Suprapubic skin (tissue), 4 donors: ENCODE measurements at regions not wholly inside any gene's neighbourhood (a gene's known extent, or its start where the extent isn't known, plus 50 kb on each side); places are given as distances from the start of the nearest gene placed in this dataset.

ENCODE experiments used
- DNase-seq, 2 donors: peaks; one replicate each; pipeline ENCODE4 v3.0.0-alpha.2; 2019; ENCODE audit warnings: low spot score in 2 of 2
- H3K27ac ChIP-seq: fragments of 200-600 bp; sonication (generic); one replicate; pipeline ENCODE4 v1.5.1; 2019
- H3K27me3 ChIP-seq: fragments of 200-600 bp; sonication (generic); one replicate; pipeline ENCODE4 v1.5.1; 2019
- H3K36me3 ChIP-seq: fragments of 200-600 bp; sonication (generic); one replicate; pipeline ENCODE4 v1.5.1; 2019
- H3K4me1 ChIP-seq: fragments of 200-600 bp; sonication (generic); one replicate; pipeline ENCODE4 v1.5.1; 2019
- H3K4me3 ChIP-seq: fragments of 200-600 bp; sonication (generic); one replicate; pipeline ENCODE4 v1.5.1; 2019; ENCODE audit warnings: mild to moderate bottlenecking
- H3K9me3 ChIP-seq: fragments of 200-600 bp; sonication (generic); one replicate; pipeline ENCODE4 v1.5.1; 2019
- CTCF ChIP-seq, 2 donors: fragments of 200-600 bp in 1 of 2; fragments of 450-650 bp in 1 of 2; sonication (generic) in 1 of 2; IDR thresholded peaks; one replicate each; pipeline ENCODE4 v1.5.1; 2016 to 2019; ENCODE audit warnings: antibody characterized with exemption in 2 of 2, mild to moderate bottlenecking in 1 of 2, moderate library complexity in 1 of 2
- EP300 ChIP-seq: sonication (generic); formaldehyde crosslinking; IDR thresholded peaks from one replicate; pipeline ENCODE4 v1.6.1; 2017; ENCODE audit warnings: antibody characterized with exemption
- POLR2A ChIP-seq, 2 donors: fragments of 450-650 bp; IDR thresholded peaks; one replicate each; pipeline ENCODE4 v1.6.1; 2017; ENCODE audit warnings: antibody characterized with exemption in 2 of 2, mild to moderate bottlenecking in 2 of 2, moderate library complexity in 2 of 2
- POLR2AphosphoS5 ChIP-seq, 3 donors: sonication (generic); formaldehyde crosslinking; IDR thresholded peaks; one replicate each; pipeline ENCODE4 v1.6.1; 2017; ENCODE audit warnings: antibody characterized with exemption in 3 of 3
- WGBS: methylation state at CpG from one replicate; pipeline ENCODE4 v1.1.5; 2018; 5-methylcytosine and 5-hydroxymethylcytosine counted together

GRCh38 chr13:90397503-90397902 lies 950.0 kb upstream of the MIR17HG start:
- 90% methylated on average over 4 of the region's 4 CpGs for WGBS
- no peak overlapping the region for H3K4me3 ChIP-seq
- no peak for DNase-seq
- H3K9me3 ChIP-seq = no peaks in the 10 kb centered on the region
- H3K27me3 ChIP-seq = no peaks in the 10 kb centered on the region
- H3K4me1 ChIP-seq = no peaks in the 10 kb centered on the region
- H3K27ac ChIP-seq = no peak overlapping the region
- TF ChIP-seq POLR2A (IDR thresholded peaks at IDR 0.05) (no peak), CTCF (IDR thresholded peaks at IDR 0.05) (no peak), EP300 (no peak), POLR2AphosphoS5 (IDR thresholded peaks at IDR 0.05) (no peak)
- no peaks in the 10 kb centered on the region for H3K36me3 ChIP-seq

DNA sequence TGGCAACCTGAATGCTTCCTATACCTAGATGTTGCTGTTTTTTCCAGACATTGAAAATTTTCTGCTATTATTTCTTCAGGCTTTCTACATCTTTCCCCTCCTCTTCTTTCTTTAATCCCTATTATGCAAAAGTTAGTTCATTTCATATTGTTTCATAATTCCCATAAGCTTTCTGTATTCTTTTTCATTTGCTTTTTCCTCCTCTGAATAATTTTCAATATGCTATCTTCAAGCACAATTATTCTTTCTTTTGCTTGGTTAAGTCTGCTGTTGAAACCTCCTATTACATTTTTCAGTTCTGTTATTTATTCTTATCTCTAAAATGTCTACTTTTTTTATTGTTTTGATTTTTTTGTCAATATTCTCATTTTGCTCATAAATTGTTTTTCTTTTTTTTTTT lies 947.1 kb upstream of the MIR17HG start:
- no peaks in the 10 kb centered on the region for H3K9me3 ChIP-seq
- no peaks in the 10 kb centered on the region for H3K4me1 ChIP-seq
- no peaks in the 10 kb centered on the region for H3K36me3 ChIP-seq
- TF ChIP-seq POLR2AphosphoS5 (IDR thresholded peaks at IDR 0.05) (no peak), CTCF (IDR thresholded peaks at IDR 0.05) (no peak), EP300 (no peak), POLR2A (IDR thresholded peaks at IDR 0.05) (no peak)
- H3K27ac ChIP-seq = no peak overlapping the region
- no peaks in the 10 kb centered on the region for H3K27me3 ChIP-seq
- no peak overlapping the region for H3K4me3 ChIP-seq
- DNase-seq = no peak

GRCh38 chr13:90401150-90401549 lies 946.3 kb upstream of the MIR17HG start:
- no peaks in the 10 kb centered on the region for H3K4me1 ChIP-seq
- no peaks in the 10 kb centered on the region for H3K36me3 ChIP-seq
- TF ChIP-seq CTCF (IDR thresholded peaks at IDR 0.05) = no peak
- TF ChIP-seq POLR2AphosphoS5 (IDR thresholded peaks at IDR 0.05) = no peak
- no peak for TF ChIP-seq POLR2A (IDR thresholded peaks at IDR 0.05)
- TF ChIP-seq EP300 = no peak
- DNase-seq = no peak
- no peaks in the 10 kb centered on the region for H3K27me3 ChIP-seq
- no peak overlapping the region for H3K27ac ChIP-seq
- H3K4me3 ChIP-seq = no peak overlapping the region
- no peaks in the 10 kb centered on the region for H3K9me3 ChIP-seq

GRCh38 chr13:90402102-90402501 lies 945.4 kb upstream of the MIR17HG start:
- Histone ChIP-seq H3K4me3 (no peak overlapping the region), H3K4me1 (no peaks in the 10 kb centered on the region), H3K36me3 (no peaks in the 10 kb centered on the region), H3K27ac (no peak overlapping the region), H3K9me3 (no peaks in the 10 kb centered on the region), H3K27me3 (no peaks in the 10 kb centered on the region)
- DNase-seq = no peak
- no peak for TF ChIP-seq POLR2AphosphoS5 (IDR thresholded peaks at IDR 0.05)
- TF ChIP-seq POLR2A (IDR thresholded peaks at IDR 0.05) = no peak
- TF ChIP-seq CTCF (IDR thresholded peaks at IDR 0.05) = no peak
- no peak for TF ChIP-seq EP300
- WGBS = 75% methylated on average over 1 of the region's 1 CpG

DNA sequence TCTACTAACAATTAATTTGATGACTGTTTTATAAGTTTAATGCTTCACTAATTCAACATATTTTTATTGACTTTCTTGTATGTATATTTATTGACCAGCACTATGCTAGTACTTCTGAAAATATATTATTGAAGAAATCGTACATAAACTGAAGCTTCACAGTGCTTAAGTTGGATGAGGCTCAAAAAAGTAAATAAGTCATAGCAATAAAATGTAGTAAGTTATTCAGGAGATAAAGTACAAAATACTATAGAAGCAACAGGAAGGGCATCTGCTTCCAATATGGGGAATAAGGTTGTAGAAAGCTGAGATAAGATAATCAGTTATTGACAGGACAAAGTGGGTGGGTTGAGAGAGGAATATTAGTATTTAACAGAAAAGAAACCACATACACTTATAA lies 944.9 kb upstream of the MIR17HG start:
- H3K27me3 ChIP-seq = no peaks in the 10 kb centered on the region
- no peaks in the 10 kb centered on the region for H3K36me3 ChIP-seq
- no peaks in the 10 kb centered on the region for H3K9me3 ChIP-seq
- H3K4me3 ChIP-seq = no peak overlapping the region
- H3K4me1 ChIP-seq = no peaks in the 10 kb centered on the region
- WGBS = 60% methylated on average over 1 of the region's 1 CpG
- H3K27ac ChIP-seq = no peak overlapping the region
- TF ChIP-seq POLR2AphosphoS5 (IDR thresholded peaks at IDR 0.05) (no peak), CTCF (IDR thresholded peaks at IDR 0.05) (no peak), POLR2A (IDR thresholded peaks at IDR 0.05) (no peak), EP300 (no peak)
- no peak for DNase-seq
